Calu3 (cell line): ENCODE measurements at regions not wholly inside any gene's neighbourhood (a gene's known extent, or its start where the extent isn't known, plus 50 kb on each side); places are given as distances from the start of the nearest gene placed in this dataset.
"Not testable (repeated sequence)": the region's sequence is repeated elsewhere in the genome, so short reads cannot be mapped to it uniquely, and the experiment has no call there.

Source experiments
- BruUV-seq: library from RNA; stranded (reverse); fragments of 400-500 nt; replicated peaks from 2 replicates; lab custom pipeline; 2021; lab: Mats Ljungman, UMichigan
- CTCF ChIA-PET: fragments of 300-600 bp; sonication (Branson Sonifier 250); formaldehyde crosslinking; loops from one replicate; lab custom pipeline; 2022; ENCODE audit warnings: antibody characterized with exemption; lab: Charles Lee
- DNase-seq: peaks from one replicate; pipeline ENCODE4 v3.0.0; 2022
- H3K27ac Mint-ChIP-seq: one replicate; pipeline ENCODE4 v1.8.0; 2022; ENCODE audit warnings: mixed read lengths; ENCODE audit not compliant: unreplicated experiment
- H3K27me3 Mint-ChIP-seq: one replicate; pipeline ENCODE4 v1.8.0; 2022; ENCODE audit warnings: mixed read lengths; ENCODE audit not compliant: unreplicated experiment
- H3K36me3 Mint-ChIP-seq: one replicate; pipeline ENCODE4 v1.8.0; 2022; ENCODE audit warnings: mild to moderate bottlenecking, moderate library complexity, mixed read lengths; ENCODE audit not compliant: insufficient read depth, unreplicated experiment
- H3K4me1 Mint-ChIP-seq: one replicate; pipeline ENCODE4 v1.8.0; 2022; ENCODE audit warnings: mild to moderate bottlenecking, low read depth, mixed read lengths; ENCODE audit not compliant: unreplicated experiment
- H3K4me3 Mint-ChIP-seq: one replicate; pipeline ENCODE4 v1.8.0; 2022; ENCODE audit warnings: mild to moderate bottlenecking, low read depth, moderate library complexity, mixed read lengths; ENCODE audit not compliant: unreplicated experiment
- H3K9me3 Mint-ChIP-seq: one replicate; pipeline ENCODE4 v1.8.0; 2022; ENCODE audit warnings: low read depth, mixed read lengths; ENCODE audit not compliant: unreplicated experiment
- intact Hi-C: fragments of 100-400 bp; cut with micrococcal nuclease; formaldehyde crosslinking; loops from one replicate; pipeline ENCODE4 v1.10.0; 2022; ENCODE audit not compliant: unreplicated experiment
- TF ChIP-seq, protein P1 (sequence below): fragments of 200-600 bp; IDR thresholded peaks from one replicate; pipeline ENCODE4 v1.8.0; 2022; ENCODE audit warnings: antibody characterized with exemption; ENCODE audit not compliant: unreplicated experiment

GRCh38 chr3:96331341-96331740, 483.1 kb upstream of the EPHA6 start:
- Mint-ChIP-seq H3K27me3 (no peaks in the 10 kb centered on the region), H3K4me3 (no peak overlapping the region), H3K36me3 (no peaks in the 10 kb centered on the region), H3K4me1 (no peaks in the 10 kb centered on the region), H3K9me3 (no peaks in the 10 kb centered on the region), H3K27ac (no peak overlapping the region)
- CTCF ChIA-PET: no interaction called here
- BruUV-seq: no TSS peak
- DNase-seq: peak; percentile 15
- intact Hi-C loops: loop anchor here (1.0 to 10.0 kb wide), 2 partner anchors 263 to 482 kb away; no protein-coding TSS in a partner anchor
- TF ChIP-seq, protein P1, sequence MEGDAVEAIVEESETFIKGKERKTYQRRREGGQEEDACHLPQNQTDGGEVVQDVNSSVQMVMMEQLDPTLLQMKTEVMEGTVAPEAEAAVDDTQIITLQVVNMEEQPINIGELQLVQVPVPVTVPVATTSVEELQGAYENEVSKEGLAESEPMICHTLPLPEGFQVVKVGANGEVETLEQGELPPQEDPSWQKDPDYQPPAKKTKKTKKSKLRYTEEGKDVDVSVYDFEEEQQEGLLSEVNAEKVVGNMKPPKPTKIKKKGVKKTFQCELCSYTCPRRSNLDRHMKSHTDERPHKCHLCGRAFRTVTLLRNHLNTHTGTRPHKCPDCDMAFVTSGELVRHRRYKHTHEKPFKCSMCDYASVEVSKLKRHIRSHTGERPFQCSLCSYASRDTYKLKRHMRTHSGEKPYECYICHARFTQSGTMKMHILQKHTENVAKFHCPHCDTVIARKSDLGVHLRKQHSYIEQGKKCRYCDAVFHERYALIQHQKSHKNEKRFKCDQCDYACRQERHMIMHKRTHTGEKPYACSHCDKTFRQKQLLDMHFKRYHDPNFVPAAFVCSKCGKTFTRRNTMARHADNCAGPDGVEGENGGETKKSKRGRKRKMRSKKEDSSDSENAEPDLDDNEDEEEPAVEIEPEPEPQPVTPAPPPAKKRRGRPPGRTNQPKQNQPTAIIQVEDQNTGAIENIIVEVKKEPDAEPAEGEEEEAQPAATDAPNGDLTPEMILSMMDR: no peak

DNA sequence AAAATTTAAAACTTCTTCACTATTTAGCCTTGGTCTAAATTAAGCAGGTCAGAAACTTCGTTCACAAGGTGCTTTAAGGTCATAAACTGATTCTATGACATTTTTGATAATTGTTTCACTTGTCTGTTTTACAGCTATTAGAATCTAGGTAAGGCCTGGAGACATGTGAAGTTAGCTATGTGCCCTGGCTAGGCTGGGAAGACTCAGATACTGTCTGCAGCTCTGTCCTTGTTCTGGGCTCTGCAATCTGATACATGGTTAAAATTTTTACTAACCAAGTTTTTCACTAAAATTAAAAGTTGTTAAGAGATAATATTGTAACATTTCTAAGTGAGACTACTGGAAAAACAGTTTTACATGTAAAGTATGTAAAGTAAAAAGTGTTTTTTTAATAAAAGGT, 479.6 kb upstream of the EPHA6 start:
- no TSS peak for BruUV-seq
- H3K4me1 Mint-ChIP-seq: no peaks in the 10 kb centered on the region
- no peaks in the 10 kb centered on the region for H3K9me3 Mint-ChIP-seq
- no peaks in the 10 kb centered on the region for H3K36me3 Mint-ChIP-seq
- CTCF ChIA-PET: no interaction called here
- H3K27ac Mint-ChIP-seq: no peak overlapping the region
- no peak overlapping the region for H3K4me3 Mint-ChIP-seq
- TF ChIP-seq, protein P1: no peak
- intact Hi-C loops: loop anchor here (10.0 kb wide), 1 partner anchor 260 kb away; no protein-coding TSS in a partner anchor
- no peak for DNase-seq
- no peaks in the 10 kb centered on the region for H3K27me3 Mint-ChIP-seq

GRCh38 chr3:96347289-96347688, 467.1 kb upstream of the EPHA6 start:
- intact Hi-C loops: no loop called here
- Mint-ChIP-seq H3K9me3 (no peaks in the 10 kb centered on the region), H3K36me3 (no peaks in the 10 kb centered on the region), H3K27ac (no peak overlapping the region), H3K4me3 (no peak overlapping the region), H3K27me3 (no peaks in the 10 kb centered on the region), H3K4me1 (no peaks in the 10 kb centered on the region)
- CTCF ChIA-PET: no interaction called here
- TF ChIP-seq, protein P1: no peak
- DNase-seq: no peak
- no TSS peak for BruUV-seq

- not testable (repeated sequence) for H3K4me1 Mint-ChIP-seq, DNase-seq
These were observed 462.8 kb upstream of the EPHA6 start for GRCh38 chr3:96351598-96351997.

DNA sequence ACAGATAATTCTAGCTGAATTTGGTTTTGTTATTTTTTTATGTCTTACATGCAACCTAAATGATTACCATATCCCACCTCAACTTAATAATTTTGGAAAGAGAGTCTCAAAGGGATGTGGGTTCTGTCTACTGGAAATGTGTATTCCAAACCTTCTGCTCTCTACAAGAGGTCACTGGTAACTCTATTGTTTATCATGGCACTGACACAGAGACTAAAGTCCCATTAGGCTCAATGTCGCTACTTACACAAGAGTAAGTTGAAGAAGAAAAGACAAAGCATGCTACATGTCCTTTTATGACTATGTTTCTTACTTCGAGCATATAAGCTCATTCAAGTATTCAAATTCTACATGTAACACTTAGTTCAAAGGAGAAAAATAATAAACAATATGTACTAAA, 460.3 kb upstream of the EPHA6 start:
- Mint-ChIP-seq H3K4me3 (no peak overlapping the region), H3K9me3 (peaks cover 3% of the 10 kb centered on the region), H3K27ac (no peak overlapping the region), H3K27me3 (no peaks in the 10 kb centered on the region), H3K4me1 (no peaks in the 10 kb centered on the region), H3K36me3 (no peaks in the 10 kb centered on the region)
- DNase-seq: no peak
- BruUV-seq: no TSS peak
- intact Hi-C loops: no loop called here
- TF ChIP-seq, protein P1: no peak
- CTCF ChIA-PET: no interaction called here

More at GRCh38 chr3:96351598-96351997, 462.8 kb upstream of the EPHA6 start:
- CTCF ChIA-PET, BruUV-seq, H3K27me3 Mint-ChIP-seq, H3K36me3 Mint-ChIP-seq, H3K4me3 Mint-ChIP-seq, intact Hi-C loops, H3K9me3 Mint-ChIP-seq, H3K27ac Mint-ChIP-seq: not testable (repeated sequence)
